ENCODE measurements at regions not wholly inside any gene's neighbourhood (a gene's known extent, or its start where the extent isn't known, plus 50 kb on each side); places are given as distances from the start of the nearest gene placed in this dataset.

DNA sequence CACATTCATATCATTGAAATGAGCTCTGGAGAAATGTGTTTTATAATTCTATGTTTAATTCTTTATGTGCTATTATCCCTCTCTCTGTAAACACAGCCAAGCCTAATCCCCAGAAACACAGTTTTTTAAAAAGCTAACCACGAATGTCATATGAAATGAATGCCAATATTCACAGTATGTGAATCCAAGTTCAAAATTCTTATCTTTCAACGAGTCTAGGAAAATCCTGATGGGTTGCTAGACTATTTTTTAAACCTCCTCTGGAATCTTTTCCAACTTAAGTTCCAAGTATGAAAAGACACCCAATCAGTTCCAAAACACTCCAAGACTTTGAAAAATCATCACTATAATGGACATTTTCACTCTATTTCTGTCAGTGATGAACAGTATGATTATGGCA is 689.3 kb downstream of the HACE1 start:
- no peak for DNase-seq (ENCODE audit: low spot score)
- no peak for TF ChIP-seq CTCF (IDR thresholded peaks at IDR 0.05; ENCODE audit: extremely low read depth, missing control alignments)

DNA sequence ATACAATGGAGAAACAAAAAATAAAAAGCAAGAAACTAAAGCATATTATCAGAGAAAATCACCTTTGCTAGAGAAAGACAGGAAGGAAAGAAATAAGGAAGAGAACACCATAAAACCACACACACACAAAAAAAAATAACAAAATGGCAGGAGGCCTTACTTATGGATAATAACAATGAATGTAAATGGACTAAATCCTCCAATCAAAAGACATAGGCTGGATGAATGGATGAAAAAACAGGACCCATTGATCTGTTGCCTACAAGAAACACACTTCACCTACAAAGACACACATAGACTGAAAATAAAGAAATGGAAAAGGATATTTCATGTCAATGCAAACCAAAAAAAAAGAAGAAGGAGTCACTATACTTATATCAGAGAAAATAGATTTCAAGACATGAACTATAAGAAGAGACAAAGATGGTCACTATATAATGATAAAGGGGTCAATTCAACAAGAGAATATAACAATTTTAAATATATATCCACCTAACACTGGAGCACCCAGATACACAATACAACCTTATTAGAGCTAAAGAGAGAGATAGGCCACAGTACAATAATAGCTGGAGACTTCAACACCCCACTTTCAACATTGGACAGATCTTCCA is 693.6 kb downstream of the HACE1 start:
- DNase-seq (ENCODE audit: low spot score), result no peak
- TF ChIP-seq CTCF (IDR thresholded peaks at IDR 0.05; ENCODE audit: extremely low read depth, missing control alignments), result no peak

- TF ChIP-seq CTCF (IDR thresholded peaks at IDR 0.05; ENCODE audit: extremely low read depth, missing control alignments), result no peak
- no peak for DNase-seq (ENCODE audit: low spot score)
Measured at GRCh38 chr6:104162036-104162669, 697.6 kb downstream of the HACE1 start.

- TF ChIP-seq CTCF (IDR thresholded peaks at IDR 0.05; ENCODE audit: extremely low read depth, missing control alignments), result no peak
- DNase-seq (ENCODE audit: low spot score), result no peak
Measured at GRCh38 chr6:104159045-104159618, 700.6 kb downstream of the HACE1 start.

- DNase-seq (ENCODE audit: low spot score), result no peak
- TF ChIP-seq CTCF (IDR thresholded peaks at IDR 0.05; ENCODE audit: extremely low read depth, missing control alignments), result no peak
Measured at GRCh38 chr6:104143757-104144156, 716.0 kb downstream of the HACE1 start.

GRCh38 chr6:104134876-104135275 is 724.8 kb downstream of the HACE1 start:
- TF ChIP-seq CTCF (IDR thresholded peaks at IDR 0.05; ENCODE audit: extremely low read depth, missing control alignments), result no peak
- DNase-seq (ENCODE audit: low spot score), result no peak

GRCh38 chr6:104130343-104130742 is 729.4 kb downstream of the HACE1 start:
- DNase-seq (ENCODE audit: low spot score), result no peak
- no peak for TF ChIP-seq CTCF (IDR thresholded peaks at IDR 0.05; ENCODE audit: extremely low read depth, missing control alignments)
